ENCODE measurements at regions not wholly inside any gene's neighbourhood (a gene's known extent, or its start where the extent isn't known, plus 50 kb on each side); places are given as distances from the start of the nearest gene placed in this dataset.

DNA sequence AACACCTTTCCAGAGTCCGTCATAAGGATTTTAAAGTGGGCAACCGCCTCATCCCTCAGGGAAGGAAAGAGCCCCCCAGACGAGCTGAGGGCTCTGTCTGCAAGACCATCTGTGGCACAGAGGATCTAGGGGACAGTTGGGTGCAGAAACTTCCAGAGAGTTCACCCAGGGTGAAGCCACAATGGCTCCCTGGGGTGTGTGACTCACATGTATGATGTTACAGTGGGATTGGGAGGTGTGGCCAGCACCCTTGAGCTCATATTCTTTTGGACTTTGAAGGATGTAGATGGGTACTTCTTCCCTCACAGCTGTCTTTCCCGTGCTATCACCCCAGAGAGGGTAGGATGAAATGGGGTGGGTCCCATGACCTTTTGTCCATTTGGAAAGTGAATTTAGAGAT lies 95.5 kb downstream of the NCR2 start:
- intact Hi-C loops (cut with DNase I): no loop called here

DNA sequence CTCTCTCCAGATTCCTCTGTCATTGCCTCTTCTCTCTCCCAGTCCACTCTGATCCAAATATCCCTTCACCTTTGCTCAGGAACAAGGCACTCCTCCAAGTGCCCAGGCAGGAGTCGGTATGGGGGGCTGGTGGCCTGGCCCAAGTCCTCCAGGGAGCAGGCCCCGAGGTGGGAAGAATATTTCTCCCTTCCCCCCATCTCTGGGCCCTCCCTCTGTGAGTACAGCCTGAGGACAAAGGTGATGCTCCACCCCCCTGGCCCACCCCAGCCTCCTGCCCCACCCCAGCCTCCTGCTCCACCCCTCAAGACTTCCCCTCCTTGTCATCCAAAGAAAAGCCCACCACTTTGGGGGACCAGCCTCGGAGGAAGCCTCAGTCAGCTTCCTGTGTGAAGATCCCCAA lies 96.9 kb downstream of the NCR2 start:
- intact Hi-C loops (cut with DNase I): no loop called here
- no peaks in the 10 kb centered on the region for H3K9me3 ChIP-seq
- no peak overlapping the region for H3K4me3 ChIP-seq (replicated peaks in 1 of 3)
- no peaks in the 10 kb centered on the region for H3K27me3 ChIP-seq
- 57 to 76% methylated on average over 3 of the region's 3 CpGs for WGBS, 2 donors
- peaks cover 19 to 31% of the 10 kb centered on the region in 2 donors for H3K4me1 ChIP-seq
- DNase-seq: no peak
- H3K27ac ChIP-seq: no peak overlapping the region
- TF ChIP-seq, protein P1, sequence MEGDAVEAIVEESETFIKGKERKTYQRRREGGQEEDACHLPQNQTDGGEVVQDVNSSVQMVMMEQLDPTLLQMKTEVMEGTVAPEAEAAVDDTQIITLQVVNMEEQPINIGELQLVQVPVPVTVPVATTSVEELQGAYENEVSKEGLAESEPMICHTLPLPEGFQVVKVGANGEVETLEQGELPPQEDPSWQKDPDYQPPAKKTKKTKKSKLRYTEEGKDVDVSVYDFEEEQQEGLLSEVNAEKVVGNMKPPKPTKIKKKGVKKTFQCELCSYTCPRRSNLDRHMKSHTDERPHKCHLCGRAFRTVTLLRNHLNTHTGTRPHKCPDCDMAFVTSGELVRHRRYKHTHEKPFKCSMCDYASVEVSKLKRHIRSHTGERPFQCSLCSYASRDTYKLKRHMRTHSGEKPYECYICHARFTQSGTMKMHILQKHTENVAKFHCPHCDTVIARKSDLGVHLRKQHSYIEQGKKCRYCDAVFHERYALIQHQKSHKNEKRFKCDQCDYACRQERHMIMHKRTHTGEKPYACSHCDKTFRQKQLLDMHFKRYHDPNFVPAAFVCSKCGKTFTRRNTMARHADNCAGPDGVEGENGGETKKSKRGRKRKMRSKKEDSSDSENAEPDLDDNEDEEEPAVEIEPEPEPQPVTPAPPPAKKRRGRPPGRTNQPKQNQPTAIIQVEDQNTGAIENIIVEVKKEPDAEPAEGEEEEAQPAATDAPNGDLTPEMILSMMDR (IDR thresholded peaks at IDR 0.05): no peak
- TF ChIP-seq POLR2A (IDR thresholded peaks at IDR 0.05): no peak
- no peaks in the 10 kb centered on the region for H3K36me3 ChIP-seq

More for the DNA sequence above, 95.5 kb downstream of the NCR2 start:
- DNase-seq: no peak
- Histone ChIP-seq H3K27ac (peak overlapping the region in 1 of 3 donors; percentile 50), H3K27me3 (no peaks in the 10 kb centered on the region), H3K4me3 (replicated peaks in 1 of 3) (no peak overlapping the region), H3K4me1 (peaks cover 19 to 40% of the 10 kb centered on the region in 2 donors), H3K9me3 (no peaks in the 10 kb centered on the region), H3K36me3 (no peaks in the 10 kb centered on the region)
- 91% methylated on average over 4 of the region's 4 CpGs for WGBS, 2 donors
- TF ChIP-seq, protein P1 (IDR thresholded peaks at IDR 0.05): no peak
- no peak for TF ChIP-seq POLR2A (IDR thresholded peaks at IDR 0.05)

DNA sequence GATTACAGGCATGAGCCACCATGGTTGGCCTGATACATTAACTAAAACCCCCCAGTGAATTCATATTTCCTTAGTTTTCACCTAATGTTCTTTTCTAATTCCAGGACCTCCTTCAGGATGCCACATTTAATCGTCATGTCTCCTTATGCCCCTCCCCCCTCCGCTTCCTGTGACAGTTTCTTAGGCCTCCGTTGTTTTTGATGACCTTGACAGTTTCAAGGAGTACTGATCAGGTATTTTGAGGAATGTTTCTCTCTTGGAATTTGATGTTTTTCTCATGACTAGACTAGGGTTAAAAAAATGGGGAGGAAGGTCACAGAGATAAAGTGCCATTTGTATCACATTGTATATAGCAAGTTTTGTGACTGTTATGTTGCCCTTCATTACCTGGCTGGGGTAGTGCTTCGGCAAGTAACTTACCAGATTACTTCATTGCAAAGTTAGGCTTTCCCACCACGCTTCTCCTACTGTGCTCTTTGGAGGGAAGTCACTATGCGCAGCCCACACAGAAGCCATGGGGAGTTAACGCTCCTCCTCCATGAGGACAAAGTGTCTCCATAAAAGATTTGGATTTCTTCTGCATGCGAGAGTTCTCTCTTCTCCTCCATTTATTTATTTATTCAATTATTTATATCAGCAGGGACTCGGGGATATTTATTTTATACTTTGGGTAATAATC lies 99.5 kb downstream of the NCR2 start:
- TF ChIP-seq POLR2A (IDR thresholded peaks at IDR 0.05): no peak
- TF ChIP-seq, protein P1 (IDR thresholded peaks at IDR 0.05): no peak
- no peaks in the 10 kb centered on the region for H3K36me3 ChIP-seq
- intact Hi-C loops (cut with DNase I): no loop called here
- H3K4me3 ChIP-seq (replicated peaks in 1 of 3): no peak overlapping the region
- H3K27me3 ChIP-seq: no peaks in the 10 kb centered on the region
- no peak for DNase-seq
- WGBS, 2 donors: 76 to 78% methylated on average over 9 of the region's 9 CpGs
- no peak overlapping the region for H3K27ac ChIP-seq
- peaks cover under 1 to 8% of the 10 kb centered on the region in 2 donors for H3K4me1 ChIP-seq
- H3K9me3 ChIP-seq: no peaks in the 10 kb centered on the region

DNA sequence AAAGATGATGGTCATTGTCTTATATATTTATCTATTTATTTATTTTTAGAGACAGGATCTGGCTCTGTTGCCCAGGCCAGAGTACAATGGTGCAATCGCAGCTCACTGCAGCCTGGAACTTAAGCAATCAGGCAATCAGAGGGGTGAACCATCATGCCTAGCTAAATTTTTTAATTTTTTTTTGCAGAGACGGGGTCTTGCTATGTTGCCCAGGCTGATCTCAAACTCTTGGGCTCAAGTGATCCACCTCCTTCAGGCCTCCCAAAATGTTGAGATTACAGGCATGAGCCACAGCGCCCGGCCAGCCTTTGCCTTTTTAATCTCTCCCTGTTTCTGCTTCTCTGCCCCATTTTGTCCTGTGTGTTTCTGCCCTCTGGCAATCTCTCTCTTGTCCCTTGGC lies 102.2 kb downstream of the NCR2 start:
- Histone ChIP-seq H3K4me1 (peaks cover under 1 to 8% of the 10 kb centered on the region in 2 donors), H3K27ac (no peak overlapping the region), H3K36me3 (no peaks in the 10 kb centered on the region), H3K27me3 (no peaks in the 10 kb centered on the region), H3K4me3 (replicated peaks in 1 of 3) (no peak overlapping the region), H3K9me3 (no peaks in the 10 kb centered on the region)
- WGBS, 2 donors: 95 to 96% methylated on average over 4 of the region's 4 CpGs
- intact Hi-C loops (cut with DNase I): no loop called here
- TF ChIP-seq POLR2A (IDR thresholded peaks at IDR 0.05): no peak
- TF ChIP-seq, protein P1 (IDR thresholded peaks at IDR 0.05): no peak
- no peak for DNase-seq

DNA sequence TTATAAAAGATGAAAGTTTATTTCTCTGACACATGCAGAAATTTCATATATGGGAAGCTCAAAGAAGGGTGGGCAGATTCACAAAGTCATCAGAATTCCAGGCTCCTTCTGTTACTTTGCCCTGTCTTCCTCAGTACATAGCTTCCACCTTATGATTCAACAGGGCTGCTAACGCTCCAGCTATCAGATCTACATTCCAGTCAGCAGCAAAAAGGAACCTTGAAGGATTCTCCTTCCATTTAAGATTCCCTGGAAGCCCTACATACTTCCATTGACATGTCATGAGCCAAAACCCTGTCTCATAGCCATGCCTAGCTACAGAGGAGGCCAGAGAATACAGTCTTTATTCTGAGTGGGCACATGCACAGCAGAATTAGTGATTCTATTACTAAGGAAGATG lies 103.3 kb downstream of the NCR2 start:
- intact Hi-C loops (cut with DNase I): no loop called here
- WGBS, 2 donors: 87 to 91% methylated on average over 1 of the region's 1 CpG

More for the DNA sequence above, 103.3 kb downstream of the NCR2 start:
- Histone ChIP-seq H3K4me3 (replicated peaks in 1 of 3) (no peak overlapping the region), H3K9me3 (no peaks in the 10 kb centered on the region), H3K4me1 (peaks cover 12 to 20% of the 10 kb centered on the region in 2 donors), H3K27me3 (no peaks in the 10 kb centered on the region), H3K27ac (no peak overlapping the region), H3K36me3 (no peaks in the 10 kb centered on the region)
- DNase-seq: no peak
- TF ChIP-seq, protein P1 (IDR thresholded peaks at IDR 0.05): no peak
- no peak for TF ChIP-seq POLR2A (IDR thresholded peaks at IDR 0.05)
